Erythroblast (primary cell): ENCODE measurements at regions not wholly inside any gene's neighbourhood (a gene's known extent, or its start where the extent isn't known, plus 50 kb on each side); places are given as distances from the start of the nearest gene placed in this dataset.

ENCODE experiments used
- GATA1 ChIP-seq: IDR thresholded peaks from 2 replicates; pipeline ENCODE4 v1.6.1; 2011; ENCODE audit warnings: low read depth, mild to moderate bottlenecking, control low read depth, low read length, moderate library complexity
- POLR2A ChIP-seq: IDR thresholded peaks from 2 replicates; pipeline ENCODE4 v1.6.1; 2011; ENCODE audit warnings: mild to moderate bottlenecking, low read length

DNA sequence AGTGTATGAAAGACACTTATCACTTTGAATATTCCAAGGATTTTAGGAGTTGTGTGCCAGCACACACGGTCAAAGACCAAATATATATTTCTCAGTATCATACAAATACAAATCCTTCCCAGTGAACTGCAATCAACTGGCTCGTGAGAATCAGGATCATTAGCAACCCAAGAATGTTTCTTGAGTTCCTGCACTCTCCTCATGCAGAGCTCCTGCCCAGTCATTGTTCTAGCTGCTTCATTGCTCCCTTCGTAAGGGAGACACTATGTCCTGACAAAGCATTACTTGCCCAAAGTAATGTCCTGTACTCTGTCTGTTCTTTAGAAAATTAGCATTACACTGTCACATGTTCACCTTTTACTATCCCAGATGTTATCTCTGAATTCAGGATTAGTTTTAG lies 92.0 kb upstream of the SLC4A7 start:
- TF ChIP-seq POLR2A: no peak
- no peak for TF ChIP-seq GATA1
